GM19455 (cell line): ENCODE measurements at regions not wholly inside any gene's neighbourhood (a gene's known extent, or its start where the extent isn't known, plus 50 kb on each side); places are given as distances from the start of the nearest gene placed in this dataset.

Experiments used
- ATAC-seq: cut with Tn5 transposase; IDR thresholded peaks from one replicate; pipeline ENCODE4 v1.9.1; 2021; ENCODE audit not compliant: unreplicated experiment

GRCh38 chr12:86834217-86834616 is 578.0 kb upstream of the MGAT4C start:
- no peak for ATAC-seq

GRCh38 chr12:86827409-86827808 is 571.2 kb upstream of the MGAT4C start:
- ATAC-seq: no peak

GRCh38 chr12:86826051-86826450 is 569.9 kb upstream of the MGAT4C start:
- no peak for ATAC-seq

GRCh38 chr12:86801439-86801838 is 545.2 kb upstream of the MGAT4C start:
- ATAC-seq: no peak

GRCh38 chr12:86799616-86800015 is 543.4 kb upstream of the MGAT4C start:
- no peak for ATAC-seq

GRCh38 chr12:86796550-86796949 is 540.4 kb upstream of the MGAT4C start:
- no peak for ATAC-seq

GRCh38 chr12:86788661-86789060 is 532.5 kb upstream of the MGAT4C start:
- no peak for ATAC-seq

GRCh38 chr12:86787419-86787818 is 531.2 kb upstream of the MGAT4C start:
- ATAC-seq: no peak

- no peak for ATAC-seq
Observed at GRCh38 chr12:86777325-86777724, 521.1 kb upstream of the MGAT4C start.

GRCh38 chr12:86774841-86775388 is 518.7 kb upstream of the MGAT4C start:
- no peak for ATAC-seq

GRCh38 chr12:86772696-86773095 is 516.5 kb upstream of the MGAT4C start:
- ATAC-seq: no peak

GRCh38 chr12:86770871-86771270 is 514.7 kb upstream of the MGAT4C start:
- no peak for ATAC-seq

- ATAC-seq: no peak
Observed at GRCh38 chr12:86748894-86749293, 492.7 kb upstream of the MGAT4C start.

GRCh38 chr12:86744547-86745212 is 488.5 kb upstream of the MGAT4C start:
- ATAC-seq: no peak

- ATAC-seq: no peak
Observed at GRCh38 chr12:86743875-86744536, 487.8 kb upstream of the MGAT4C start.

GRCh38 chr12:86741531-86741930 is 485.3 kb upstream of the MGAT4C start:
- no peak for ATAC-seq

- no peak for ATAC-seq
Observed at GRCh38 chr12:86735851-86736250, 479.7 kb upstream of the MGAT4C start.

- ATAC-seq: no peak
Observed at GRCh38 chr12:86735072-86735471, 478.9 kb upstream of the MGAT4C start.

- ATAC-seq: no peak
Observed at GRCh38 chr12:86730233-86730632, 474.0 kb upstream of the MGAT4C start.

- no peak for ATAC-seq
Observed at GRCh38 chr12:86729739-86730138, 473.5 kb upstream of the MGAT4C start.

- no peak for ATAC-seq
Observed at GRCh38 chr12:86727160-86727559, 471.0 kb upstream of the MGAT4C start.

GRCh38 chr12:86724716-86725115 is 468.5 kb upstream of the MGAT4C start:
- ATAC-seq: no peak

- no peak for ATAC-seq
Observed at GRCh38 chr12:86723326-86723725, 467.1 kb upstream of the MGAT4C start.
